ENCODE measurements at regions not wholly inside any gene's neighbourhood (a gene's known extent, or its start where the extent isn't known, plus 50 kb on each side); places are given as distances from the start of the nearest gene placed in this dataset.

DNA sequence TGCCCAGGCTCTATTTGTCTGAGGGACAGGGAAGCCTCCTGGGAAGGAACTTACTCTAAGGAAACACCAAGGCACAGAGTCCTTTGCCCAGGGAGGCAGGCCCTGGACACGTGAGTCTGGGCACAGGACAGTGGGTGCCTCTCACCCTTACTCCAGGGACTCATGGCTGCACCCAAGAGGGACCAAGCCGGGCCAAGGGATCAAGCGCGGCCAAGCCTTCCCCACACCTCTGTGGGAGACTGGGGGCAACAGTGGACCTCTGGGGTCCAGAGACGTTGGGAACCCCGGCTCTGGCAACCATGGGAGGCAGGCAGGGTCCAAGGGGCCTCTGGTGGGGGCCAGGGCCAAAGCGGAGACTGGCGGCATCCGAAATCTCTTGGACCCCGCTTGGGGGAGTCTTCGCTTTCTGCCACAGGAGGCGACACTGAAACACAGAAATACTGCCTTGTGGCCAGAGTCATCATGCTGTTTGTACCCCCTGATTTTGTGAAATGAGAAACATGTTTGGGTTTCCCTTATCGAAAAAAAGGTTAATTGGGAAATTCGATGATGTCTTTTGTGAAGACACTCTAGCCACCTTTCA is 51.7 kb upstream of the BCL11B start:
- no peak overlapping the region for H3K9ac ChIP-seq (ENCODE audit: low read depth in 1 of 3, low read length in 3 of 3)
- H3K9me3 ChIP-seq (ENCODE audit: control insufficient read depth in 3 of 3, low read length in 3 of 3), result no peaks in the 10 kb centered on the region
- H3K27me3 ChIP-seq (ENCODE audit: control insufficient read depth in 3 of 3, insufficient read depth in 3 of 3, low read length in 3 of 3), result peaks cover 26 to 44% (median 36%) of the 10 kb centered on the region in 3 donors
- no peak overlapping the region for H3K27ac ChIP-seq (ENCODE audit: low read depth, low read length)
- H3K4me3 ChIP-seq (ENCODE audit: low read length in 3 of 3), result no peak overlapping the region
- peaks cover 0 to 2% (median 0%) of the 10 kb centered on the region in 3 donors for H3K4me1 ChIP-seq (ENCODE audit: control insufficient read depth in 3 of 3, insufficient read depth in 3 of 3, low read length in 3 of 3)
- no peaks in the 10 kb centered on the region for H3K36me3 ChIP-seq (ENCODE audit: control insufficient read depth in 3 of 3, insufficient read depth in 3 of 3, low read length in 3 of 3)

DNA sequence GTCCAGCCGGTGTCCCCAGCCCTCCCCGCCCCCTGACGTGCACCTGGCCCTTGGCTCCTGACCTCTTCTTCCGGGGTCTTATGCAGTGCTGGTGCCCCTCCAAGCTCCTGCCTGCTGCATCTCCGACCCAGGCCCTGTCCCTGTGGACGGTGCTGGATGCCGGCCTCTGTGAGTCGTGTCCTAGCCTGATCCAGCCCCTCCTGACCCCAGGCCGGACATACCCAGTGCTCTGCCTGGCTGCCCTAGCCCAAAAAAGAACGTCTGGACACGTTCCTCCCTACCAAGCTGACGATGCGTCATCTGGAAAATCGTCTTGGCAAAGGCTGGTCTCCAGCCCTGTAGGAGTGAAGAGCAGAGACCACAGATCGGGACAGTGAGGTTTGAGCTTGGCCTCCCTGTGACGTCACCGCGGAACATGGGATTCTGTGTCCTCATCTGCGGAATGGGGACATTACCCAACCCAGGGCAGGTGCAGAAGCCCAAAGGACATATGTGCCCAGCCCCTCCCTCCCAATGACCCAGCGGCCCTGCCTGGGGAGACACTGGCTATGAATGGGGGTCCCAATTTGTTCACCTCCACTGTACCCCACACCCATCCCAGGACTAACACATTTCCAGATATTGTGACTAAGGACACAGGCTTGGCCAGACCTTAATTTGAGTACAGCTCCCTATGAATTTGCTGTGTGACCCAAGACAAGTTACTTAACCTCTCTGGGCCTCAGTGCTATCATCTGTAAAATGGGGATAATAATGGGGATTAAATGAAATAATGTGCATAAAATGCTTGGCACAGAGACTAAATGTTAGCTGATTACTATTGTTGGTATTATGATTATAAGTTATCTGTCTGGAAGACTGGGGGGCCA is 51.0 kb upstream of the BCL11B start:
- H3K27me3 ChIP-seq (ENCODE audit: control insufficient read depth in 3 of 3, insufficient read depth in 3 of 3, low read length in 3 of 3), result peaks cover 26 to 39% (median 37%) of the 10 kb centered on the region in 3 donors
- H3K36me3 ChIP-seq (ENCODE audit: control insufficient read depth in 3 of 3, insufficient read depth in 3 of 3, low read length in 3 of 3), result no peaks in the 10 kb centered on the region
- H3K9me3 ChIP-seq (ENCODE audit: control insufficient read depth in 3 of 3, low read length in 3 of 3), result no peaks in the 10 kb centered on the region
- H3K9ac ChIP-seq (ENCODE audit: low read depth in 1 of 3, low read length in 3 of 3), result no peak overlapping the region
- no peak overlapping the region for H3K27ac ChIP-seq (ENCODE audit: low read depth, low read length)
- H3K4me3 ChIP-seq (ENCODE audit: low read length in 3 of 3), result no peak overlapping the region
- peaks cover 0 to 2% (median 0%) of the 10 kb centered on the region in 3 donors for H3K4me1 ChIP-seq (ENCODE audit: control insufficient read depth in 3 of 3, insufficient read depth in 3 of 3, low read length in 3 of 3)

GRCh38 chr14:99321955-99322730 is 50.1 kb upstream of the BCL11B start:
- peaks cover 0 to 2% (median 0%) of the 10 kb centered on the region in 3 donors for H3K4me1 ChIP-seq (ENCODE audit: control insufficient read depth in 3 of 3, insufficient read depth in 3 of 3, low read length in 3 of 3)
- no peak overlapping the region for H3K4me3 ChIP-seq (ENCODE audit: low read length in 3 of 3)
- no peaks in the 10 kb centered on the region for H3K36me3 ChIP-seq (ENCODE audit: control insufficient read depth in 3 of 3, insufficient read depth in 3 of 3, low read length in 3 of 3)
- no peaks in the 10 kb centered on the region for H3K9me3 ChIP-seq (ENCODE audit: control insufficient read depth in 3 of 3, low read length in 3 of 3)
- peaks cover 28 to 36% (median 35%) of the 10 kb centered on the region in 3 donors for H3K27me3 ChIP-seq (ENCODE audit: control insufficient read depth in 3 of 3, insufficient read depth in 3 of 3, low read length in 3 of 3)
- no peak overlapping the region for H3K9ac ChIP-seq (ENCODE audit: low read depth in 1 of 3, low read length in 3 of 3)
- no peak overlapping the region for H3K27ac ChIP-seq (ENCODE audit: low read depth, low read length)

Measured in skeletal muscle tissue (tissue), 3 donors.